Gastroesophageal sphincter (tissue), 3 donors: ENCODE measurements at regions not wholly inside any gene's neighbourhood (a gene's known extent, or its start where the extent isn't known, plus 50 kb on each side); places are given as distances from the start of the nearest gene placed in this dataset.

Experiments
- POLR2A ChIP-seq, 2 donors: fragments of 450-650 bp; IDR thresholded peaks; one replicate each; pipeline ENCODE4 v1.6.1; 2017; ENCODE audit warnings: antibody characterized with exemption in 2 of 2, mild to moderate bottlenecking in 2 of 2, moderate library complexity in 1 of 2
- TF ChIP-seq, protein P1 (sequence below), 4 experiments: fragments of 200-600 bp in 2 of 4; fragments of 450-650 bp in 2 of 4; sonication (generic) in 1 of 4; IDR thresholded peaks; one replicate each; pipeline ENCODE4 v1.5.1; 2017 to 2019; ENCODE audit warnings: antibody characterized with exemption in 4 of 4, mild to moderate bottlenecking in 2 of 4, moderate library complexity in 2 of 4

DNA sequence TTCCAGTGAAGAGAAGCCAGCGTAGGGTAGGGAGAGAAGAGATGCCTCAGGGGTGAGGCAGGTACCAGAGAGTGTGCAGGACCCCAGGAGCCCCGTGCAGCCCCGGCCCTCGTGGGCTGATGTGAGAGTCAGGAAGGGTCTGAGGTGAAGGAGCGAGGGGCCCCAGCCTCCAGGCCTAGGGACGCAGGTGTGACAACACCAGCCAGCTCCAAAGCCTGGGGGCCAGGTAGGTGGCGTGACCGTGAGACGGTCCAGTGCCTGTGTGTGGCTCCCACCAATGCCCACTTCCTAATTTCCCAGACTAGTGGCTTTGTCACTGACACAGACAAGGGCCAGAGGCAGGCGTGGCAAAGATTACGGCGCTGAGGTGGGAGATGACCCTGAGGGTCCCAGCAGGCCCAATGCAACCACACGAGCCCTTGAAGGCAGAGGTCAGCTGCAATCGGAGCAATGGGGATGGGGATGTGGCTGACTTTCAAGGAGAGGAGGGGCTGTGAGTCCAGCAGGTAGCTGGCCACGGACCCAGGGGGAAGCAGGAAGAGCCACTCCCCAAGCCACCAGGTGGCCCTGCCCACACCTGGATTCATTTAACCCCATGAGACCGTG is 86.0 kb upstream of the SNTG2 start:
- no peak for TF ChIP-seq POLR2A (IDR thresholded peaks at IDR 0.05)
- TF ChIP-seq, protein P1, sequence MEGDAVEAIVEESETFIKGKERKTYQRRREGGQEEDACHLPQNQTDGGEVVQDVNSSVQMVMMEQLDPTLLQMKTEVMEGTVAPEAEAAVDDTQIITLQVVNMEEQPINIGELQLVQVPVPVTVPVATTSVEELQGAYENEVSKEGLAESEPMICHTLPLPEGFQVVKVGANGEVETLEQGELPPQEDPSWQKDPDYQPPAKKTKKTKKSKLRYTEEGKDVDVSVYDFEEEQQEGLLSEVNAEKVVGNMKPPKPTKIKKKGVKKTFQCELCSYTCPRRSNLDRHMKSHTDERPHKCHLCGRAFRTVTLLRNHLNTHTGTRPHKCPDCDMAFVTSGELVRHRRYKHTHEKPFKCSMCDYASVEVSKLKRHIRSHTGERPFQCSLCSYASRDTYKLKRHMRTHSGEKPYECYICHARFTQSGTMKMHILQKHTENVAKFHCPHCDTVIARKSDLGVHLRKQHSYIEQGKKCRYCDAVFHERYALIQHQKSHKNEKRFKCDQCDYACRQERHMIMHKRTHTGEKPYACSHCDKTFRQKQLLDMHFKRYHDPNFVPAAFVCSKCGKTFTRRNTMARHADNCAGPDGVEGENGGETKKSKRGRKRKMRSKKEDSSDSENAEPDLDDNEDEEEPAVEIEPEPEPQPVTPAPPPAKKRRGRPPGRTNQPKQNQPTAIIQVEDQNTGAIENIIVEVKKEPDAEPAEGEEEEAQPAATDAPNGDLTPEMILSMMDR (IDR thresholded peaks at IDR 0.05), result no peak
